ENCODE measurements at regions not wholly inside any gene's neighbourhood (a gene's known extent, or its start where the extent isn't known, plus 50 kb on each side); places are given as distances from the start of the nearest gene placed in this dataset.

DNA sequence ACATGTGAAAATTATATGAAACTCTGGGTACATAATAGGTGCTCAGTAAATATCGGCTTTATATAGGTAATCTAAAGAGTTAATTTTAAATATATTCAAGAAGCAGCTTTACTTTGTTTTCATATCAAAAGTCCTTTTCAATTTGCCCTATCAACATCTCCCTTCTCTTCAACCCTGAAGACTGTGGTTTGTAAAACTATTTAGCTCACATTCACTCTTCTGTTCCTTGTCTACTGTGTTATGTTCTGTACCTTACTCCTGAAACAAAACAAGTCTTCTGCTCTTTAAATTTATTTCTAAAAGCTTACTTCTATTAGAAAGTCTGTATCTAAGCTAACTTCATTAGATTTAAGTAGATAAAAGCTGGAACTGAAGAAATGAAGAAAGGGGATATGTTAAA, 301.7 kb upstream of the PMFBP1 start:
- TF ChIP-seq GATA2 (IDR thresholded peaks at IDR 0.05; ENCODE audit: low read depth, low read length) (no peak), GATA3 (IDR thresholded peaks at IDR 0.05; ENCODE audit: low read depth, low read length) (no peak)
